ENCODE measurements at regions not wholly inside any gene's neighbourhood (a gene's known extent, or its start where the extent isn't known, plus 50 kb on each side); places are given as distances from the start of the nearest gene placed in this dataset.

DNA sequence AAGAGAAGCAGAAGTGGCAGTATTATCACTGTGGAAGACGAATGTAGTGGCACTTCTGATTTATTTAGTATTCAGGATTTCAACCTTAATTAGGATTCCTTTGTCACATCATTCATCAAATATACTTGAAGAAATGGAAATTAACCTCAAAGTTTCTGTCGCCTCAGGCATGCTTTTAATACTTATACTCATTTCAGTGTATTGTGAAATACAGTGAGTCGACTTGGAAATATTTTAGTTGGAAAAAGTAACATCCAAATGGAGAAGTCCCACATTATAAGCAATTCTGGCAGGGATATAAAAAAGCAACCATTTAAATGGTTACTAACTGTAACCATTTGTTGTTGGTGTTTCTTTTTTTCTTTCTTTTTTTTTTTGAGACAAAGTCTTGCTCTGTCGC lies 648.8 kb downstream of the ARL4A start:
- no peak for DNase-seq

- no peak for DNase-seq
Observed at GRCh38 chr7:13352677-13353076, 636.8 kb downstream of the ETV1 start.

DNA sequence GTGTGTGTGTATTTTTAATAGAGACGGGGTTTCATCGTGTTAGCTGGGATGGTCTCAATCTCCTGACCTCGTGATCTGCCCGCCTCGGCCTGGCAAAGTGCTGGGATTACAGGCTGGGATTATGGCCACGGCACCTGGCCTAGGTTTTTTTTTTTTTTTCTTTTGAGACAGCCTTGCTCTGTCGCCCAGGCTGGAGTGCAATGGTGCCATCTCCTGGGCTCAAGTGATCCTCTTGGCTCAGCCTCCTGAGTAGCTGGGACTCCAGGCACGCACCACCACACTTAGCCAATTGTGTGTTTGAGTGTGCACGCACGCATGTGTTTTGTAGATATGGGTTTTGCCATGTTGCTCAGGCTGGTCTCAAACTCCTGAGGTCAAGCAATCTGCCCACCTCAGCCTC lies 629.8 kb downstream of the ETV1 start:
- DNase-seq: no peak

- no peak for DNase-seq
Observed at GRCh38 chr7:13386741-13387140, 602.7 kb downstream of the ETV1 start.

GRCh38 chr7:13407911-13408310 lies 581.6 kb downstream of the ETV1 start:
- DNase-seq: no peak

- no peak for DNase-seq
Observed at GRCh38 chr7:13411151-13411550, 578.3 kb downstream of the ETV1 start.

GRCh38 chr7:13411636-13412035 lies 577.8 kb downstream of the ETV1 start:
- DNase-seq: no peak

GRCh38 chr7:13414181-13414580 lies 575.3 kb downstream of the ETV1 start:
- DNase-seq: no peak

DNA sequence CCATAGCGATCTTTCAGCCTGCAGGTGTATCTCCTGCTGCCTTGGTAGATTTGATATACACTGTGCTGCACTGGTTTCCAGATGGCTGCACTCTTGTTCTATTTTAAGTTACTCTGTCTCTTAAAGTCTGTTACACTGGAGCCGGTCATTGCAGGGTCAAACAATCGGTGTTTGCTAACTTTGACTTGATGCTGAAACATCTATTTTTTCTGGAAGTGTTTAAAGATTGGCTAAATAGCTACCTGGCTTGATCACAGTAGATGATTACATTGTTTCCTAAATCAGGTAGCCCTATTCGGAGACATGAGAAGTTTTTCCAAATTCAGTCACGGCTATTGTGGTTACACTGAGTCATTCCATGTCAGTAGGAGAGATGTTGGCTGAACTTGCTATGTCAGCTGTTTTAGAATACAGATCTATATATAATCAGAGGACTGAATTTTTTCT lies 574.8 kb downstream of the ETV1 start:
- DNase-seq: no peak

DNA sequence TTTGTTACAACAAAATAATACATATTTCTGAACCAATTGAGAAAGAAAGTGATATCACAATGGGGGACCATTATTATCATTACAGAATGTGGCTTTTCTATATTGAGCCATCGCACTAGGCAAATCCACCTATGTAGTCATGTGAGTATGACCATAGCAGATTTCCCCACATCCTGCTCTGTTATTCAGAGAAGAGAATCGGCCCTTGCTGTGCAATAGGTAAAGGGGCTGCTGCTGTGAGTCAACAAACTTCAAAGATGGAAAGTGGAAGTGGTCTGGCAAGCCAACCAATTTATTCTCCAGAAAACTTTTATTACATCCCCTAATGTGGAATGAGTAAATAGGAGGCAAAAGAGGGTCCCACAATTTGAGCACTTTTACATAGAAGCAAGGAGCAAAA lies 573.4 kb downstream of the ETV1 start:
- peak; percentile 22 for DNase-seq

- no peak for DNase-seq
Observed at GRCh38 chr7:13416544-13416943, 572.9 kb downstream of the ETV1 start.

GRCh38 chr7:13420726-13421125 lies 568.7 kb downstream of the ETV1 start:
- no peak for DNase-seq

DNA sequence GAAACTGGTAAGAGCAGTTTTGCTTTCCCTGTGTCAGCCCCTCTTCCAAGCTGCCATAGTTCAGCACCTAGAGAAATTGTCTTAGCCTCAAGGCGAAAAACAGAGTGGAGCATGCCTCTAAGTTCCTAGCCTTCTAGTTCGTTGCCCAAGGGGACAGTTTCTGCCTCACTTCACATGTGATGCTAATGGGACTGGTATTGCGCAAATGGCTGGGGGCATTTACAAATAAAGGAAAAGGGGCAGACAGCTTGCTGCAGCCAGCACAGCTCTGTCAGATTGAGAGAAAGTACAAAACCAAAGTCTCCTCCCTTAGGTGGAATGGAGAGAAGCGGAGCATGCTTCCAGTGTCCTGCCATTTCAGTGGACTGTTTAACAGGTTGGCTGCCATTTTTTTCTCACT lies 567.7 kb downstream of the ETV1 start:
- no peak for DNase-seq

DNA sequence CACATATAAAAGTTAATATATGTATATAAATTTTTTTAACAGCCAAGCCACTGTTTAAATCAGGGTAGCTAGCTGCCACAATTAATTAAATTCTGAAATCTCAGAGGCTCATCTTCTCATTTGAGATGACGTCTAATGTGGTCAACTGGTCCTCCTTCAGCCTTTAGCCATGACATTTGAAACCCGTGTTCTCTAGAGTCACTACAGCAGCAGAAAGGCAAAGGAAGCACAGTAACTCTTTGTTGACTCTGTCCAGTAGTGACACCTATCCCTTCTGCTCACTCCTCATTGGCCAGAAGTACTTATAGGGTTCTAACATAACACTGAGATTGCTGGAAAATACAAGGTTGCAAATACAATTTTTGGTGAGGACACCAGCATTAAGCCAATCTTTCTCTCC lies 555.5 kb downstream of the ETV1 start:
- no peak for DNase-seq

GRCh38 chr7:13442226-13442625 lies 547.2 kb downstream of the ETV1 start:
- DNase-seq: no peak

- no peak for DNase-seq
Observed at GRCh38 chr7:13447637-13448036, 541.8 kb downstream of the ETV1 start.

DNA sequence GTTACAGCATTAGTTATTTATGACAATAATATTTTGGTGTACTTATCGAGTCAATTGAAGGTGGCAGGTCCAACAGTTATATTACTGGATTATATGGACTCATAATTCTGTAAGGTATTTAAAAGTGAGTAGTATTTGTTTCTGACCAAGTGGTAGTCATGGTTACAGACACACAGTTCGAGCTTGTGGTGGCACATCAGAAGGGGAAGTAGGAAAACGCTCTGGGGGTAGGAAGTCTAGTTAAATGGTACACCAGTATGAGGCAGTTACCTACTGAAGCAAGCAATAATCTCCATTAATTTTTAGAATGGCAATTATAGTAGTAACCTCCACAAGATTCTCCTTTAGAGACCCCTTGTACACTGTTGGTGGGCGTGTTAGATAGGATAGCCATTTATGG lies 541.2 kb downstream of the ETV1 start:
- DNase-seq: no peak

GRCh38 chr7:13449460-13449859 lies 540.0 kb downstream of the ETV1 start:
- no peak for DNase-seq

DNA sequence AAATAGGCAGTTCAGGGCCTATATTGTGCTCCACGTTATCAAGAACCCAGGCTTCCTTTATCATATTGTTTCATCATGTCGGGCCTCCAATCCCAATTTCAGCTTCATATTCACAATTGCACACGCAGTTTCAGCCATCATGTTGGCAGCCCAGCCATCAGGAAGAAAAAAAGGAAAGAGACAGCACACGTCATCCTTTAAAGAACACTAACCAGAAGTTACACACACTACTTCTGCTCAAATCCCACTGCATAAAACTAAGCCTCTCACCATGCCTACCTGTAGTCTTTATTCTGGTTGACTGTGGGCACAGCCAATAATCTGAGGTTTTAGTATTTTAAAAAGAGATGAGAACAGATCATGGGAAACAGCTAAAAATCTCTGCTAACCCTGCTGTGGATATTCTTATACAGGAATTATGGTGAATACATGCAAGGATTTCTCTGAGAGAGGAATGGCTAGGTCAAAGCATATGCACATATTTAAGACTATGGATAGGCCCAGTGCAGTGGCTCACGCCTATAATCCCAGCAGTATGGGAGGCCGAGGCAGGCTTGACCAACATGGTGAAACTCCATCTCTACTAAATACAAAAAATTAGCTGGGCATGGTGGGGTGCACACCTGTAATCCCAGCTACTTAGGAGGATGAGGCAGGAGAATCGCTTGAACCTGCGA lies 534.4 kb downstream of the ETV1 start:
- DNase-seq: no peak

GRCh38 chr7:13457790-13458189 lies 531.7 kb downstream of the ETV1 start:
- DNase-seq: no peak

GRCh38 chr7:13466874-13467547 lies 522.5 kb downstream of the ETV1 start:
- DNase-seq: no peak

GRCh38 chr7:13476881-13477444 lies 512.5 kb downstream of the ETV1 start:
- no peak for DNase-seq

- DNase-seq: no peak
Observed at GRCh38 chr7:13489386-13489785, 500.1 kb downstream of the ETV1 start.

DNA sequence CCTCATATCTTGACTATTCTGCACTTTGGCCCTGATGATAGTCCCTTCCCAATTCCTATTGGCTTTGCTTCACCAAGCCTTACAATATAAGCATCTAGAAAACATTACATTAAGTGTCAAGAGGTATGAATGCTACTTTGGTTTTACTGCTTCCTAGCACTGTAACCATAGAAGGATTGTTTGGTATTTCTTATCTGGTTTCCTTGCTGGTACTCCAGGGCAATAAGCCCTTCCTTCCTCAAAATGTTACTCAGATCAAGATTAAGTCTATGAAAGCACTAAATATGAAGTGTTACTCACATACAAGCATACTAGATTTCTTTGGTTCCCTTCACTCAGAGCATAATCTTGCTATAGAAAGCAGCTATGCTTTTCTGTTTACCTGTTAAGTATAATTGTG lies 492.5 kb downstream of the ETV1 start:
- no peak for DNase-seq

GRCh38 chr7:13508586-13508985 lies 480.9 kb downstream of the ETV1 start:
- DNase-seq: no peak

Data from SIG-M5 (cell line).